ENCODE measurements at regions not wholly inside any gene's neighbourhood (a gene's known extent, or its start where the extent isn't known, plus 50 kb on each side); places are given as distances from the start of the nearest gene placed in this dataset.

DNA sequence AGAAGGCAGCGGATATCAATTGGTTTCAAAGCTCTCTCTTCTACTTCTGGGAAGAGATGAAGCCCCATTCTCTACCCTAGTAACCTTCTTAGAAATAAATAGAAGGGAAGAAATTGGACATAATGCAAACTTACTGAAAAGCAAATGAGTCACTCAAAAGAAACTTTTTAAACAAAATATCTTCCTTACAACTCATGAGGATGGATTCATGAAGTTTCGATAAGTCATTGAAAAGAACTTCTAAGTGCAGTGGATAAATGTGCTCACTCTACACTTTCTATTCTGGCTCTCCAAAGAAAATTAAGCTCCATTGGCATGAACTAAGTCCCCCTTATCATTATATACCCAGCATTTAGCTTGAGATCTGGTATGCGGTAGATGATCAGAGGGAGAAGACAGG is 899.5 kb downstream of the RPS29 start:
- Histone ChIP-seq H4K8ac (replicated peaks; ENCODE audit: insufficient read length, low read depth, low read length) (no peak overlapping the region), H3K4me1 (ENCODE audit: insufficient read depth, low read length) (no peaks in the 10 kb centered on the region), H3K27me3 (ENCODE audit: insufficient read depth, low read length) (no peaks in the 10 kb centered on the region), H2BK5ac (ENCODE audit: insufficient read length, low read length) (no peak overlapping the region), H2BK20ac (ENCODE audit: low read depth, low read length, poor library complexity, severe bottlenecking) (no peak overlapping the region), H3K18ac (ENCODE audit: insufficient read length, low read depth, low read length) (no peak overlapping the region), H3K79me1 (ENCODE audit: insufficient read depth, low read depth, low read length, poor library complexity, severe bottlenecking) (no peaks in the 10 kb centered on the region), H3K79me2 (ENCODE audit: insufficient read depth, low read length) (no peaks in the 10 kb centered on the region), H3T11ph (ENCODE audit: low read length) (no peak overlapping the region), H3K23me2 (ENCODE audit: insufficient read length, low read depth, low read length, poor library complexity, severe bottlenecking) (no peaks in the 10 kb centered on the region), H3K56ac (ENCODE audit: insufficient read length, low read depth, low read length) (no peak overlapping the region), H2BK15ac (ENCODE audit: low read depth, low read length) (no peak overlapping the region), H3K23ac (ENCODE audit: insufficient read length, low read depth, low read length) (no peak overlapping the region), H3K27ac (ENCODE audit: insufficient read length, low read depth, low read length) (no peak overlapping the region), H4K20me1 (ENCODE audit: control insufficient read depth, insufficient read depth, insufficient read length) (no peaks in the 10 kb centered on the region), H2BK120ac (ENCODE audit: low read depth, low read length, poor library complexity, severe bottlenecking) (no peak overlapping the region), H4K5ac (ENCODE audit: insufficient read length, low read depth, low read length) (no peak overlapping the region), H3K4me2 (ENCODE audit: insufficient read depth, insufficient read length, low read length) (no peak overlapping the region), H3K4ac (ENCODE audit: low read depth, low read length) (no peak overlapping the region), H3K9me3 (ENCODE audit: control insufficient read depth, low read depth, low read length) (no peaks in the 10 kb centered on the region), H2BK12ac (ENCODE audit: insufficient read length, low read depth, low read length) (no peak overlapping the region), H2AK5ac (ENCODE audit: insufficient read length, low read length) (no peak overlapping the region), H3K14ac (ENCODE audit: insufficient read depth, low read length) (no peak overlapping the region), H2AFZ (ENCODE audit: low read length) (no peak overlapping the region), H3K9ac (ENCODE audit: extremely low read depth, insufficient read length, low read length) (no peak overlapping the region), H4K91ac (ENCODE audit: insufficient read length, low read depth, low read length) (no peak overlapping the region)
- Mint-ChIP-seq H3K36me3 (ENCODE audit: insufficient read depth in 1 of 3, low read depth in 3 of 3) (no peaks in the 10 kb centered on the region), H3K27me3 (ENCODE audit: low read depth) (no peaks in the 10 kb centered on the region), H3K4me1 (0 out of 4 replicates have a peak, but pooled peaks cover 0 to 3% of the 10 kb centered on the region in 2 experiments), H3K9me3 (no peaks in the 10 kb centered on the region), H3K4me3 (no peak overlapping the region), H3K27ac (no peak overlapping the region)
- TF ChIP-seq, protein P1, sequence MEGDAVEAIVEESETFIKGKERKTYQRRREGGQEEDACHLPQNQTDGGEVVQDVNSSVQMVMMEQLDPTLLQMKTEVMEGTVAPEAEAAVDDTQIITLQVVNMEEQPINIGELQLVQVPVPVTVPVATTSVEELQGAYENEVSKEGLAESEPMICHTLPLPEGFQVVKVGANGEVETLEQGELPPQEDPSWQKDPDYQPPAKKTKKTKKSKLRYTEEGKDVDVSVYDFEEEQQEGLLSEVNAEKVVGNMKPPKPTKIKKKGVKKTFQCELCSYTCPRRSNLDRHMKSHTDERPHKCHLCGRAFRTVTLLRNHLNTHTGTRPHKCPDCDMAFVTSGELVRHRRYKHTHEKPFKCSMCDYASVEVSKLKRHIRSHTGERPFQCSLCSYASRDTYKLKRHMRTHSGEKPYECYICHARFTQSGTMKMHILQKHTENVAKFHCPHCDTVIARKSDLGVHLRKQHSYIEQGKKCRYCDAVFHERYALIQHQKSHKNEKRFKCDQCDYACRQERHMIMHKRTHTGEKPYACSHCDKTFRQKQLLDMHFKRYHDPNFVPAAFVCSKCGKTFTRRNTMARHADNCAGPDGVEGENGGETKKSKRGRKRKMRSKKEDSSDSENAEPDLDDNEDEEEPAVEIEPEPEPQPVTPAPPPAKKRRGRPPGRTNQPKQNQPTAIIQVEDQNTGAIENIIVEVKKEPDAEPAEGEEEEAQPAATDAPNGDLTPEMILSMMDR (conservative IDR thresholded peaks at IDR 0.05), result no peak
- DNase-seq, result no peak
- no CpG with 5 or more reads among the region's 3 CpGs for WGBS (ENCODE audit: extremely low coverage, insufficient read length, low lambda C conversion rate)

Data from H9 (cell line).